Fibroblast of pulmonary artery (primary cell): ENCODE measurements at regions not wholly inside any gene's neighbourhood (a gene's known extent, or its start where the extent isn't known, plus 50 kb on each side); places are given as distances from the start of the nearest gene placed in this dataset.

ENCODE experiments used
- DNase-seq: peaks from one replicate; pipeline ENCODE4 v3.0.0-alpha.2; 2010; ENCODE audit warnings: low read depth
- H3K4me3 ChIP-seq: replicated peaks from 2 replicates; pipeline ENCODE4 v1.5.1; 2011; ENCODE audit warnings: low read depth, mild to moderate bottlenecking, control low read depth, low read length, moderate library complexity
- TF ChIP-seq, protein P1 (sequence below): IDR thresholded peaks from 2 replicates; pipeline ENCODE4 v1.5.1; 2011; ENCODE audit warnings: mild to moderate bottlenecking, control low read depth, low read length, inconsistent platforms; ENCODE audit errors: missing control alignments

DNA sequence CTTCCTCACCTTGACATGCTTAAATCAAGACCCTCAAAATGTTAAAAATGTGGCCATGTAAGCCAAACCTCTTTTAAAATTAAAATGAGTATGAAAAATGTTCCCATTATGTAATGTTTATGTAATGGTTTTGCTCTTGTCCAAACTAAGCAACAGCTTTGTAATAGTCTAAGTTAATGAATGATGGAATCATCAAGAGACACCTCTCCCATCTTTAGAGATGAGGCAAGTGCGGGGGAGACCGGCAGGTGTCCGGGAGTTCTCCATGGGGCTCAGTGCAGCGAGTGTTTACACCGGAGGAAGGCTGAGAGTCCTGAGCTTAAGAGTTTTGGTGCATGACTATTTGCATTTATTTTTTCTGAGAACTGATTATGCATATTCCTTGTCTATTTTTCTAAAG is 384.9 kb upstream of the RNF32 start:
- H3K4me3 ChIP-seq: no peak overlapping the region
- DNase-seq: no peak
- TF ChIP-seq, protein P1, sequence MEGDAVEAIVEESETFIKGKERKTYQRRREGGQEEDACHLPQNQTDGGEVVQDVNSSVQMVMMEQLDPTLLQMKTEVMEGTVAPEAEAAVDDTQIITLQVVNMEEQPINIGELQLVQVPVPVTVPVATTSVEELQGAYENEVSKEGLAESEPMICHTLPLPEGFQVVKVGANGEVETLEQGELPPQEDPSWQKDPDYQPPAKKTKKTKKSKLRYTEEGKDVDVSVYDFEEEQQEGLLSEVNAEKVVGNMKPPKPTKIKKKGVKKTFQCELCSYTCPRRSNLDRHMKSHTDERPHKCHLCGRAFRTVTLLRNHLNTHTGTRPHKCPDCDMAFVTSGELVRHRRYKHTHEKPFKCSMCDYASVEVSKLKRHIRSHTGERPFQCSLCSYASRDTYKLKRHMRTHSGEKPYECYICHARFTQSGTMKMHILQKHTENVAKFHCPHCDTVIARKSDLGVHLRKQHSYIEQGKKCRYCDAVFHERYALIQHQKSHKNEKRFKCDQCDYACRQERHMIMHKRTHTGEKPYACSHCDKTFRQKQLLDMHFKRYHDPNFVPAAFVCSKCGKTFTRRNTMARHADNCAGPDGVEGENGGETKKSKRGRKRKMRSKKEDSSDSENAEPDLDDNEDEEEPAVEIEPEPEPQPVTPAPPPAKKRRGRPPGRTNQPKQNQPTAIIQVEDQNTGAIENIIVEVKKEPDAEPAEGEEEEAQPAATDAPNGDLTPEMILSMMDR: no peak

DNA sequence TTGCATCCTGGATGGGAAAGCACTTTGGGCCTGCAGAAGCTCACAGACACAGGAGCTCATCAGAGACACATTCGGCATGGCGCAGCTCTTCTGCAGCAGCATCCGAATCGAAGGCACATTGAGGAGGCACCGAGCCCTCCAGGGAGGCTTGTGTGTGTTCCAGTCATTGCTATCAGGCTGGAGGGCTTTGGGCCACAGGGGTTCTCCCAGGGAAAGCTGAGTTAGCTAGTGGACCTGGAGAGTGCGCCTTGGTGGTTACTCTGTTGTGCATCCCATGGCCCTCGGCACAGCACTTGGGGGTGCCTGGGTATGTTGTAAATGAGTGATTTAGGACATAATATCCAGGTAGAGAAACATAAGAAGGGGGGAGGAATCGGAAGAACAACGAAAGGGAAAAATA is 388.7 kb upstream of the RNF32 start:
- DNase-seq: no peak
- no peak overlapping the region for H3K4me3 ChIP-seq
- TF ChIP-seq, protein P1: no peak

DNA sequence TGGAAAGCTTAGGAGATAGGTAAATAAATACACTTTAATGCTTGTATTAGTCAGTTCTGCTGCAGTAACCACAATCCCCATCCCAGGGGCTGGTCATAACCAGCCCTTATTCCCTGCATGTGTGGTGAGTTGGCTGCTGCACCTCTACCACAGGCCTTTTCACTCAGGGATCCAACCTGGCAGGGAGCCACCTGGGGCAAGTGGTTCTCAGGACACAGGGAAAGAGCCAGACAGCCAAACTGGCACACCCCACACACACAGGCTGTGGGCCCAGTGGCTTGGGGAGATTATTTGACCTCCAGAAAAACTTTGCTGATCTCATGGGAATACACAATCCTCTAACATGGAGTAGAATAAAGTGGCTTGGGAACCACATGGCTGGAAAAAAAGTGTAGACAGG is 400.0 kb upstream of the RNF32 start:
- H3K4me3 ChIP-seq: no peak overlapping the region
- TF ChIP-seq, protein P1: no peak
- DNase-seq: no peak

DNA sequence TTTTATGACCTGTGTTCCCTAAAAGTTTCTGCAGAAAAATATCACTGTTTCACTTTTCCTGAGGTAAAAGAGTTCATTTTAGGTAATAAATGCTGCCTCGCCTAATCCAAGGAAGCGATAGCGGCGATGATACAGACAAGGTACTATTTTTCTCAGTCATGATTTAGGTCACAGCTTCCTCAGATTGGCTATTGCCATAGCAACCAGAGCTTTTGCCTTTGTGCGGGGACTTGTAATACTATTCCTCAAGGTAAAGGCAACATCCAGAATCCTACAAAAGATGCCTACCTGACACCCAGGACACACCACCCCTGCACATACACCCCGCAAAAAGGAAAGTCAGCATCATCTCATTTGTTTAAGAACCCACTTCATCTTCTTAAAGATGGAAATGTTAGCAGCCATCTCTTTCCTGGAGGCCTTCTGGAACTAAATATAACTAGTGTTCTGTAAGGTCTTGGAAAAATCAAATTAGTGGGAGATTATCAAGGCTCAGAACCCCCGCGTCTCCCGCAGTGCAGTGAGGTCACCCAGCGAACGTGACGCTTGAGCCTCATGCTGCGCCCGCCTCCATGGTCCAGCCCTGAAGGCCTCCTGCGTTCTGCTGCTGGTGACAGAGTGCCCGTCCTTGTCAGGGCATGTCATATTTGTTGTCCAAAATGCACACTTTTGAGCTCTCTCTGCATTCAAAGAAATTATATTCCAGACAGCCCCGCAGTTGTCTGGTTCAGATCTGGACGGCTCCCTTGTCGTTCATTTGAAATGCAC is 402.0 kb upstream of the RNF32 start:
- no peak for DNase-seq
- TF ChIP-seq, protein P1: no peak

DNA sequence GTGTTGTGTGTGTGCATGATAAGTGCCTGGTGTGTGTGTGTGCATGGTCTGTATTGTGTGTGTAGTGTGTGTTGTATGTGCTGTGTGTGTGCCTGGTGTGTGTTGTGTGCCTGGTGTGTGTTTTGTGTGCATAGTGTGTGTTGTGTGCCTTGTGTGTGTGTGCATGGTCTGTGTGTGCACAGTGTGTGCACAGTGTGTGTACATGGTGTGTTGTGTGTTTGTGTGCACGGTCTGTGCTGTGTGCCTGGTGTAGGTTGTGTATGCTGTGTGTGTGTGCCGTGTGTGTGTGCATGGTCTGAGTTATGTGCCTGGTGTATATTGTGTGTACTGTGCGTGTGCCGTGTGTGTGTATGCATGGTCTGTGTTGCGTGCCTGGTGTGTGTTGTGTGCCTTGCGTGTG is 403.0 kb upstream of the RNF32 start:
- no peak overlapping the region for H3K4me3 ChIP-seq
- no peak for DNase-seq
- TF ChIP-seq, protein P1: no peak

More for the DNA sequence above, 402.0 kb upstream of the RNF32 start:
- no peak overlapping the region for H3K4me3 ChIP-seq

DNA sequence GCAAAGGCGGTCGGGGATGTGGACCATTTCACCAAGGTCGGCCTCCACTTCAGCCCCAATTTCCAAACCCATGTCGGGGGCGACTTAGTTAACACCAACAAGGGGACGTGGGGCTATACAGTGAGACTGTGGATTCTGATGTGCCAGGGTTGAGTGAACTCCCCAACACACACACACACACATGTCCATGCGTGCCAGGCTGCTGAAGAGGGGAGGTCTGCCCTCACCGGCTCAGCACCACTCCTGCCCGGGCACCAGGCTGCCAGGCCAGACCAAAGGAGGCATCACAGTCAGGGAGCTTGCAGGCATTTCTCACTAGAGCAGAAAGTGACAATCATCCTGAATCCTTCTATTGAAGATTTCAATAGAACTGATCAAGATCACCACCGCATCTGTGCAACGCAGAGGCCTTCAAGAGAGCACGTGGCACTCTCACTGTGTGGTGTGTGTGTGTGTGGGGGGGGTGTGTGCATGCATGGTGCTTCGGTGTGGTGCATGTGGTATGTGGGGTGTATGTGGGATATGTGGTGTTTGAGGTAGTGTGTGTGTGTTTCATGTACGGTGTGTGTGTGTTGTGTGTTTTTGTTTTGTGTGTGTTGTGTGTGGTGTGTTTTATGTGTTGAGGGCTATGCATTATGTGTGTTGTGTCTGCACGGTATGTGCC is 403.5 kb upstream of the RNF32 start:
- DNase-seq: no peak
- TF ChIP-seq, protein P1: no peak
- H3K4me3 ChIP-seq: no peak overlapping the region
